CD14-positive monocyte (primary cell): ENCODE measurements at regions not wholly inside any gene's neighbourhood (a gene's known extent, or its start where the extent isn't known, plus 50 kb on each side); places are given as distances from the start of the nearest gene placed in this dataset.

Experiments used
- DNase-seq, 3 donors: peaks; one replicate each; pipeline ENCODE4 v3.0.0-alpha.2; 2011 to 2022
- H2AFZ ChIP-seq: 2 replicates; pipeline ENCODE4 v1.6.0; 2012; ENCODE audit warnings: mild to moderate bottlenecking, low read depth, low read length, inconsistent platforms; ENCODE audit not compliant: insufficient read depth, poor library complexity, severe bottlenecking
- H3K27ac ChIP-seq, 2 donors: 1 replicate in 1 of 2; 2 replicates in 1 of 2; pipeline ENCODE4 v1.5.1; 2012 to 2013; ENCODE audit warnings: low read length in 2 of 2, control low read depth in 1 of 2, inconsistent platforms in 1 of 2, low read depth in 1 of 2, mild to moderate bottlenecking in 1 of 2
- H3K27me3 ChIP-seq, 2 donors: one replicate each; pipeline versions ENCODE4 v1.6.0 to v1.6.1; 2011 to 2013; ENCODE audit warnings: low read length in 2 of 2; ENCODE audit not compliant: control insufficient read depth in 2 of 2, insufficient read depth in 2 of 2
- H3K36me3 ChIP-seq, 2 donors: replicated peaks in 1 of 2; 1 replicate in 1 of 2; 2 replicates in 1 of 2; pipeline versions ENCODE4 v1.5.1 to v1.6.1; 2012 to 2013; ENCODE audit warnings: low read length in 2 of 2, control low read depth in 1 of 2, inconsistent platforms in 1 of 2, mild to moderate bottlenecking in 1 of 2; ENCODE audit not compliant: insufficient read depth in 2 of 2, control insufficient read depth in 1 of 2
- H3K4me1 ChIP-seq, 2 donors: 1 replicate in 1 of 2; 2 replicates in 1 of 2; pipeline versions ENCODE4 v1.5.1 to v1.6.1; 2012 to 2013; ENCODE audit warnings: low read length in 2 of 2, control low read depth in 1 of 2, inconsistent platforms in 1 of 2, mild to moderate bottlenecking in 1 of 2, moderate library complexity in 1 of 2; ENCODE audit not compliant: insufficient read depth in 2 of 2, control insufficient read depth in 1 of 2
- H3K4me2 ChIP-seq: replicated peaks from 2 replicates; pipeline ENCODE3; 2012; ENCODE audit warnings: low read length, moderate library complexity, mild to moderate bottlenecking; ENCODE audit not compliant: poor library complexity, severe bottlenecking; ENCODE audit errors: extremely low read depth
- H3K4me3 ChIP-seq, 3 experiments: fragments of 200-600 bp in 1 of 3; sonication (generic) in 1 of 3; replicated peaks in 1 of 3; 1 replicate in 2 of 3; 2 replicates in 1 of 3; pipeline ENCODE4 v1.5.1; 2011 to 2013; ENCODE audit warnings: low read length in 3 of 3, mild to moderate bottlenecking in 3 of 3, control low read depth in 2 of 3, low read depth in 2 of 3, inconsistent platforms in 1 of 3, moderate library complexity in 1 of 3
- H3K79me2 ChIP-seq: 2 replicates; pipeline ENCODE4 v1.6.0; 2012; ENCODE audit warnings: mild to moderate bottlenecking, control low read depth, inconsistent platforms, low read length, moderate library complexity; ENCODE audit not compliant: insufficient read depth
- H3K9ac ChIP-seq: 2 replicates; pipeline ENCODE4 v1.6.0; 2017; ENCODE audit warnings: low read length, mild to moderate bottlenecking; ENCODE audit not compliant: insufficient read depth, poor library complexity, severe bottlenecking
- H3K9me3 ChIP-seq, 2 donors: replicated peaks in 1 of 2; 1 replicate in 1 of 2; 2 replicates in 1 of 2; pipeline versions ENCODE4 v1.5.1 to v1.6.1; 2012 to 2013; ENCODE audit warnings: low read length in 2 of 2, control low read depth in 1 of 2; ENCODE audit not compliant: control insufficient read depth in 1 of 2, insufficient read depth in 1 of 2
- H4K20me1 ChIP-seq: 2 replicates; pipeline ENCODE4 v1.6.0; 2012; ENCODE audit warnings: mild to moderate bottlenecking, low read length, control low read depth, moderate library complexity; ENCODE audit not compliant: insufficient read depth
- H3K27ac Mint-ChIP-seq, 7 donors: one replicate each; pipeline ENCODE4 v1.8.0; 2020; ENCODE audit warnings: mild to moderate bottlenecking in 7 of 7, mixed read lengths in 7 of 7, moderate library complexity in 6 of 7, inconsistent platforms in 2 of 7
- H3K27me3 Mint-ChIP-seq, 3 donors: one replicate each; pipeline ENCODE4 v1.8.0; 2021 to 2022; ENCODE audit warnings: low read depth in 3 of 3, mild to moderate bottlenecking in 3 of 3, mixed read lengths in 3 of 3, moderate library complexity in 3 of 3, inconsistent platforms in 1 of 3
- H3K36me3 Mint-ChIP-seq, 2 donors: one replicate each; pipeline ENCODE4 v1.8.0; 2020; ENCODE audit warnings: mixed read lengths in 2 of 2, inconsistent platforms in 1 of 2, mild to moderate bottlenecking in 1 of 2
- H3K4me1 Mint-ChIP-seq: one replicate; pipeline ENCODE4 v1.8.0; 2020; ENCODE audit warnings: mild to moderate bottlenecking, mixed read lengths
- H3K4me3 Mint-ChIP-seq, 2 donors: one replicate each; pipeline ENCODE4 v1.8.0; 2020; ENCODE audit warnings: mild to moderate bottlenecking in 2 of 2, mixed read lengths in 2 of 2, moderate library complexity in 1 of 2
- H3K9me3 Mint-ChIP-seq, 7 donors: one replicate each; pipeline ENCODE4 v1.8.0; 2020 to 2022; ENCODE audit warnings: mixed read lengths in 7 of 7, mild to moderate bottlenecking in 6 of 7, moderate library complexity in 6 of 7, inconsistent platforms in 2 of 7
- WGBS: methylation state at CpG from one replicate; pipeline ENCODE4 v1.1.5; 2013; ENCODE audit warnings: missing lambda C conversion rate; ENCODE audit not compliant: insufficient coverage; 5-methylcytosine and 5-hydroxymethylcytosine counted together
- intact Hi-C, 2 donors: fragments of 100-400 bp; cut with micrococcal nuclease; formaldehyde crosslinking; loops; one replicate each; pipeline versions ENCODE4 v1.15.0 to v1.15.1; 2023
- TF ChIP-seq, protein P1 (sequence below): fragments of 200-600 bp; IDR thresholded peaks from one replicate; pipeline ENCODE4 v1.8.0; 2022; ENCODE audit warnings: antibody characterized with exemption, mild to moderate bottlenecking

DNA sequence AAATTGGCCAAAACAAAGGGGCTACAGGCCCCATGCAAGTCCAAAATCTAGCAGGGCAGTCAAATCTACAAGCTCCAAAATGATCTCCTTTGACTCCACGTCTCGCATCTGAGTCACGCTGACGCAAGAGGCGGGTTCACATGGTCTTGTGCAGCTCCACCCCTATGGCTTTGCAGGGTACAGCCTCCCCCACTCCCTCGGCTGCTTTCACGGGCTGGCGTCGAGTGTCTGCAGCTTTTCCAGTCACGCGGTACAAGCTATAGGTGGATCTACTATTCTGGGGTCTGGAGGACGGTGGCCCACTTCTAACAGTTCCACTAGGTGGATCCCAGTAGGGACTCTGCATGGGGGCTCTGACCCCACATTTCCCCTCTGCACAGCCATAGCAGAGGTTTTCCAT is 99.2 kb upstream of the KCNIP4 start:
- Histone ChIP-seq H3K27ac (no peak overlapping the region), H3K36me3 (no peaks in the 10 kb centered on the region), H3K4me3 (no peak overlapping the region), H3K9me3 (peaks cover 5 to 9% of the 10 kb centered on the region in 2 donors), H3K9ac (no peak overlapping the region), H3K79me2 (no peaks in the 10 kb centered on the region), H3K27me3 (no peaks in the 10 kb centered on the region), H2AFZ (no peak overlapping the region), H3K4me2 (no peak overlapping the region), H4K20me1 (no peaks in the 10 kb centered on the region), H3K4me1 (no peaks in the 10 kb centered on the region)
- Mint-ChIP-seq H3K27me3 (peaks cover 0 to 2% (median 0%) of the 10 kb centered on the region in 3 donors), H3K4me1 (no peaks in the 10 kb centered on the region), H3K36me3 (no peaks in the 10 kb centered on the region), H3K4me3 (no peak overlapping the region), H3K27ac (no peak overlapping the region), H3K9me3 (peaks cover 0 to 16% (median 6%) of the 10 kb centered on the region in 7 donors)
- DNase-seq = no peak
- intact Hi-C loops = no loop called here
- TF ChIP-seq, protein P1, sequence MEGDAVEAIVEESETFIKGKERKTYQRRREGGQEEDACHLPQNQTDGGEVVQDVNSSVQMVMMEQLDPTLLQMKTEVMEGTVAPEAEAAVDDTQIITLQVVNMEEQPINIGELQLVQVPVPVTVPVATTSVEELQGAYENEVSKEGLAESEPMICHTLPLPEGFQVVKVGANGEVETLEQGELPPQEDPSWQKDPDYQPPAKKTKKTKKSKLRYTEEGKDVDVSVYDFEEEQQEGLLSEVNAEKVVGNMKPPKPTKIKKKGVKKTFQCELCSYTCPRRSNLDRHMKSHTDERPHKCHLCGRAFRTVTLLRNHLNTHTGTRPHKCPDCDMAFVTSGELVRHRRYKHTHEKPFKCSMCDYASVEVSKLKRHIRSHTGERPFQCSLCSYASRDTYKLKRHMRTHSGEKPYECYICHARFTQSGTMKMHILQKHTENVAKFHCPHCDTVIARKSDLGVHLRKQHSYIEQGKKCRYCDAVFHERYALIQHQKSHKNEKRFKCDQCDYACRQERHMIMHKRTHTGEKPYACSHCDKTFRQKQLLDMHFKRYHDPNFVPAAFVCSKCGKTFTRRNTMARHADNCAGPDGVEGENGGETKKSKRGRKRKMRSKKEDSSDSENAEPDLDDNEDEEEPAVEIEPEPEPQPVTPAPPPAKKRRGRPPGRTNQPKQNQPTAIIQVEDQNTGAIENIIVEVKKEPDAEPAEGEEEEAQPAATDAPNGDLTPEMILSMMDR = no peak
- 94% methylated on average over 5 of the region's 12 CpGs for WGBS

DNA sequence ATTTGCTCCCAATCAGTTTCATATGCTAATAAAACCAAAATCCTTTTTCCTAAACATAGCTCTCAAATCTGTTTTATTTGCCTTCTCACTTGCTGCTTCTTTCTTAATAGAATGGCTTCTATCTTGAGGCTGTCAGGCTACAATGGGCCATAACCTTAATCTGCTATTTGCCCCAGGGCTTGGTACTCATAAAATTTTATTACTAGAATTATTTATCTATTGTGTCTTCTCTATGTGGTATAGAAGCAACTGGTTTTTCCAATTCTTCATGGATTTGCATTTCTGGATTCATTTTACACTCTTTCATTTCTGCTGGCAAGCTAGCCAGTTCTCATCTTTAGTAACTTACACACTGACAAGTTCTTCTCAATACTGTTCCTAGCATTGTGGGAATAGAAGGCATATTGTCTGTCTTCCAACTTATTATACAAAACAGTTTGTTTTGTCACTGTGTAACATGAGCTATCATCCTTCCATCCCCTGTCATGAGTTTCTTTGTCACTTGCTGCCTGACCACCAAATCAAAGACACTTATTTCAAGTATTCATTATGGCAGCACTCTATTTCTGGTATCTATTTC is 96.6 kb upstream of the KCNIP4 start:
- H4K20me1 ChIP-seq = no peaks in the 10 kb centered on the region
- H3K27me3 Mint-ChIP-seq = peaks cover 0 to 2% (median 0%) of the 10 kb centered on the region in 3 donors
- no peak overlapping the region for H2AFZ ChIP-seq
- H3K4me1 Mint-ChIP-seq = no peaks in the 10 kb centered on the region
- no peaks in the 10 kb centered on the region for H3K27me3 ChIP-seq
- peaks cover 2 to 23% (median 7%) of the 10 kb centered on the region in 7 donors for H3K9me3 Mint-ChIP-seq
- H3K36me3 ChIP-seq = no peaks in the 10 kb centered on the region
- no peak for DNase-seq
- peaks cover 9 to 16% of the 10 kb centered on the region in 2 donors for H3K9me3 ChIP-seq
- no peaks in the 10 kb centered on the region for H3K79me2 ChIP-seq
- TF ChIP-seq, protein P1 = no peak
- no peak overlapping the region for H3K4me2 ChIP-seq
- no peak overlapping the region for H3K27ac Mint-ChIP-seq
- intact Hi-C loops = no loop called here
- no peak overlapping the region for H3K4me3 Mint-ChIP-seq
- no peaks in the 10 kb centered on the region for H3K36me3 Mint-ChIP-seq
- no peak overlapping the region for H3K4me3 ChIP-seq
- H3K4me1 ChIP-seq = no peaks in the 10 kb centered on the region
- no peak overlapping the region for H3K9ac ChIP-seq
- H3K27ac ChIP-seq = no peak overlapping the region
